Thymus (tissue), 11 donors: ENCODE measurements at regions not wholly inside any gene's neighbourhood (a gene's known extent, or its start where the extent isn't known, plus 50 kb on each side); places are given as distances from the start of the nearest gene placed in this dataset.

Experiments used
- DNase-seq, 9 donors: peaks; one replicate each; pipeline ENCODE4 v3.0.0-alpha.2; 2013; ENCODE audit warnings: low spot score in 9 of 9, low read depth in 6 of 9, missing footprints in 1 of 9
- H3K27ac ChIP-seq, 2 donors: one replicate each; pipeline ENCODE4 v1.5.1; 2013; ENCODE audit warnings: control low read depth in 1 of 2, low read depth in 1 of 2, low read length in 1 of 2, mild to moderate bottlenecking in 1 of 2, moderate library complexity in 1 of 2
- H3K27me3 ChIP-seq, 2 donors: one replicate each; pipeline ENCODE4 v1.5.1; 2013; ENCODE audit warnings: low read length in 1 of 2; ENCODE audit not compliant: control insufficient read depth in 2 of 2, insufficient read depth in 1 of 2
- H3K36me3 ChIP-seq, 2 donors: one replicate each; pipeline ENCODE4 v1.5.1; 2013; ENCODE audit warnings: low read length in 1 of 2, mild to moderate bottlenecking in 1 of 2, moderate library complexity in 1 of 2; ENCODE audit not compliant: control insufficient read depth in 2 of 2, insufficient read depth in 2 of 2
- H3K4me1 ChIP-seq, 2 donors: one replicate each; pipeline ENCODE4 v1.5.1; 2013; ENCODE audit warnings: low read length in 2 of 2; ENCODE audit not compliant: control insufficient read depth in 2 of 2, insufficient read depth in 2 of 2
- H3K4me3 ChIP-seq, 2 donors: one replicate each; pipeline ENCODE4 v1.5.1; 2013; ENCODE audit warnings: low read length in 2 of 2, control low read depth in 1 of 2, mild to moderate bottlenecking in 1 of 2
- H3K9me3 ChIP-seq, 2 donors: one replicate each; pipeline ENCODE4 v1.5.1; 2013; ENCODE audit warnings: low read length in 1 of 2, mild to moderate bottlenecking in 1 of 2; ENCODE audit not compliant: control insufficient read depth in 2 of 2, insufficient read depth in 1 of 2
- WGBS: extraction: QIAGEN DNeasy Blood & Tissue Kit; methylation state at CpG from one replicate; pipeline ENCODE4 v1.1.7; 2013; 5-methylcytosine and 5-hydroxymethylcytosine counted together
- donor health status: healthy.

DNA sequence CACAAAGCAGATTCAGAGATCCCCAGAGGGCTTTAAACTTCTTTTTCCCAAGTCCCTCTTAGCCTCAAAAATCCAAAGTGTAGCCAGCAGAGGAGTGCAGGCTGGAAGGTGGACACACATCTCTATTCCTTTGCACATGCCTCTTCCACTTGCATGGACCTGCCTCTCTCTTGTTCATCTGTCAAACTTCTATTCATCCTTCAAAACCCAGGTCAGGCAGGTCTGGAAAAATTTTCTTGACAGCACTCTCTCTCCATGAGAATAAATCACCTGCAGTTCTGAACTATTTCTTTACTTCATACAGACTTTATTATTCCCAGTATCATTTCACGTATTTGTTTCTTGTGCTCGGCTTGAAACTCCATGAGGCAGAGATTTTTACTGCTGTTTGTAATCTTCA is 127.5 kb downstream of the SS18 start:
- H3K4me1 ChIP-seq = no peaks in the 10 kb centered on the region
- H3K27ac ChIP-seq = no peak overlapping the region
- H3K27me3 ChIP-seq = no peaks in the 10 kb centered on the region
- no peaks in the 10 kb centered on the region for H3K36me3 ChIP-seq
- no peak overlapping the region for H3K4me3 ChIP-seq
- no peak for DNase-seq
- H3K9me3 ChIP-seq = no peaks in the 10 kb centered on the region
- WGBS = 99% methylated on average over 2 of the region's 2 CpGs

DNA sequence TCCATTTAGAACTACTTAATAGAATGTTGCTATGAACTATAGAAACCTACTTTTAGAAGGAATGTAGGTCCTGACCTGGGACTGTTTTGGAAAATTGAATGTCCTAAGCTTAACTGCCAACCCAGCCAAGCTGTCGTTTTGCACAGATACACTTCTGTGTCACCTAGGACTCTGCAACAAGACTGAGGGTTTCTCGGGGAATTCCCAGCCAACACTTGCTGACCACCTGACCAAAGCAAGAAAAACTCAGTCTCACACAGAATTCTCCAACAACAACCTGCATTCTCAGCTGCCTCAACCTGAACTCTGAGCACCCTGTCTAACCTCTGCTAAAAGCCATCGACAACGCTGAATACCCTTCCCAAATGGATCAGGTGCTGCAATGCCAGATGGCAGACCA is 128.2 kb downstream of the SS18 start:
- no peak for DNase-seq
- H3K9me3 ChIP-seq = no peaks in the 10 kb centered on the region
- no peak overlapping the region for H3K4me3 ChIP-seq
- WGBS = 96% methylated on average over 4 of the region's 4 CpGs
- no peak overlapping the region for H3K27ac ChIP-seq
- no peaks in the 10 kb centered on the region for H3K36me3 ChIP-seq
- H3K27me3 ChIP-seq = no peaks in the 10 kb centered on the region
- H3K4me1 ChIP-seq = no peaks in the 10 kb centered on the region

DNA sequence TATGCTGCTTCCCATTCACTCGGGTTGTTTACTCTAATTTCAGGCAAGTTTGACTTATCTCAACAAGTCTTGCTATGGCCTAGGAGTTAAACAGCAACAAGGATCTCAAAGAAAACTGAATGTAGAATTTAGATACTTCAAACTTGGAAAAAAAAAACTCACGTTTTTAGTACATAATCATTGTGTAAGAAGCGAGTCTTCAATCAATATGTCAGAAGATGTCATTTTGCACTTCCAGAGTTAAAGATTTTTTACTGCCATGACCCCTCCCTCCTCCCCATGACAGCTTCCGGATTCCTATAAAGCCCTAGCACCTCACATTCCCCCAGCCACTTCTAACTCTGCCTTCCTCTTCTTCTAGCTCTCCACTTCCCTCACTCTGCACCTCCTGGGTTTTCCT is 133.4 kb downstream of the SS18 start:
- no peak for DNase-seq

DNA sequence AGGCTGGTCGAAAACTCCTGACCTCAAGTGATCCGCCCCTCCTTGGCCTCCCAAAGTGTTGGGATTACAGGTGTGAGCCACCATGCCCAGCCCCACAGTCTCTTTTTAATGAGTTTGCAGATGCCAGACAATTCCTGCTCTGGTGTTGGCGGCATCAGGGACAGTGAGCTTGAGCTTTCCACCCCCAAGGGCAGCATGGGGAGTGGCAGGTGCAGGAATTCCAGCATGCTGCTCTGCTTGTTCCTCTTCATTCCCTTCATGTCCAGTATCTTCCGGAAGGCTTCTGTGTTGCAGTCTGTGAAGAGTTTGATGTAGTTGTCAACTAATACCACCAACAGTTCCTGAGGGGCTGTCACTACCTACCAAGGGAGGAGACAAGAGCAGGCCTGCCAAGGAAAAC is 137.3 kb downstream of the SS18 start:
- Histone ChIP-seq H3K36me3 (no peaks in the 10 kb centered on the region), H3K9me3 (no peaks in the 10 kb centered on the region), H3K4me1 (no peaks in the 10 kb centered on the region), H3K4me3 (no peak overlapping the region), H3K27ac (no peak overlapping the region), H3K27me3 (no peaks in the 10 kb centered on the region)
- no peak for DNase-seq
- 98% methylated on average over 4 of the region's 4 CpGs for WGBS

More for the DNA sequence above, 133.4 kb downstream of the SS18 start:
- Histone ChIP-seq H3K36me3 (no peaks in the 10 kb centered on the region), H3K27me3 (no peaks in the 10 kb centered on the region), H3K27ac (no peak overlapping the region), H3K4me3 (no peak overlapping the region), H3K9me3 (no peaks in the 10 kb centered on the region), H3K4me1 (no peaks in the 10 kb centered on the region)
- 91% methylated on average over 4 of the region's 4 CpGs for WGBS

DNA sequence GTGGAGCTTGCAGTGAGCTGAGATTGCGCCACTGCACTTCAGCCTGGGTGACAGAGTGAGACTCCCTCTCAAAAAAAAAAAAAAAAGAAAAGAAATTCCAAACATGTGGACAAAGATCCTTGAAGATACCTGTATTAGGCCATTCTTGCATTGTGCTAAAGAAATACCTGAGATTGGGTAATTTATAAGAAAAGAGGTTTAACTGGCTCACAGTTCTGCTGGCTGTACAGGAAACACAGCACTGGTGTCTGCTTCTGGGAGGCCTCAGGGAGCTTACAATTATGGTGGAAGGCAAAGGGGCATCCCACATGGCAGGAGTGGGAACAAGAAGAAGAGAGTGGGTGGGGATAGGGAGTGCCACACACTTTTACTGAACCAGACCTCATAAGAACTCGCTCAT is 140.1 kb downstream of the SS18 start:
- 98% methylated on average over 2 of the region's 2 CpGs for WGBS
- no peaks in the 10 kb centered on the region for H3K36me3 ChIP-seq
- H3K9me3 ChIP-seq = no peaks in the 10 kb centered on the region
- H3K4me1 ChIP-seq = no peaks in the 10 kb centered on the region
- no peaks in the 10 kb centered on the region for H3K27me3 ChIP-seq
- DNase-seq = no peak
- no peak overlapping the region for H3K27ac ChIP-seq
- no peak overlapping the region for H3K4me3 ChIP-seq

DNA sequence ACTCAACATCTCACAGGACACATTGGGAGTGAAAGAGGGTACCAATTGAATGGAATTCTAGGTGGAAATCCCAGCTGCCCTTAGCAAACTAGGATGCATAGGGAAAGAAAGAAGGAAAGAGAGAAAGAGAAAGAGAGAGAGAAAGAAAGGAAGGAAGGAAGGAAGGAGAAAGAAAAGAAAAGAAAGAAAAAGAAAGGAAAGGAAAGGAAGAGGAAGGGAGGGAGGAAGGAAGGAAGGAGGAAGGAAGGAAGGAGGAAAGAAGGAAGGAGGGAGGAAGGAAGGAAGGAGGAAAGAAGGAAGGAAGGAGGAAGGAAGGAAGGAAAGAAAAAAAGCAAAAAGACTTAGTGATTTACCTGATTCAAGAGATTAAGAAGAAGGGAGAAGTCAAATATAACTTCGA is 143.9 kb downstream of the SS18 start:
- Histone ChIP-seq H3K4me1 (no peaks in the 10 kb centered on the region), H3K9me3 (no peaks in the 10 kb centered on the region), H3K4me3 (no peak overlapping the region), H3K27ac (no peak overlapping the region), H3K36me3 (no peaks in the 10 kb centered on the region), H3K27me3 (no peaks in the 10 kb centered on the region)
- no peak for DNase-seq
- 91% methylated on average over 1 of the region's 1 CpG for WGBS

DNA sequence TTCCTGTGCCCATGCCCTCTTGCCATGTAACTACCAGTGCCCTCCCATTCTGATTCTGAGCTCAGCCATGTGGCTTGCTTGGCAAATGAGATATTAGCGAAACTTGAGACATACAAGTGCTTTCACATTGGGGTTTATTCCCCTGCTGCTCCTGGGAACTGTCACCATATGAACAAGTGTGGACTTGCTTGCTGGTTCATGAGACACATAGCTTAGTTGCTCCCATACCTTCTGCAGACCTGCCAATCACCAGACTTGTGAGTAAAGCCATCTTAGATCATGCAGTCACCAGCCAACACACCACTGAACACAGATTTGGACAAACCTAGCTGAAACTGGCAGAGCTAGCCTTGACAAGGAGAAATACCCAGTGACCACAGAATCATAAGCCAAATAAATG is 155.1 kb downstream of the SS18 start:
- WGBS = 96% methylated on average over 1 of the region's 1 CpG
- no peak overlapping the region for H3K27ac ChIP-seq
- no peaks in the 10 kb centered on the region for H3K9me3 ChIP-seq
- H3K4me3 ChIP-seq = no peak overlapping the region
- no peaks in the 10 kb centered on the region for H3K4me1 ChIP-seq
- H3K36me3 ChIP-seq = no peaks in the 10 kb centered on the region
- no peak for DNase-seq
- no peaks in the 10 kb centered on the region for H3K27me3 ChIP-seq

DNA sequence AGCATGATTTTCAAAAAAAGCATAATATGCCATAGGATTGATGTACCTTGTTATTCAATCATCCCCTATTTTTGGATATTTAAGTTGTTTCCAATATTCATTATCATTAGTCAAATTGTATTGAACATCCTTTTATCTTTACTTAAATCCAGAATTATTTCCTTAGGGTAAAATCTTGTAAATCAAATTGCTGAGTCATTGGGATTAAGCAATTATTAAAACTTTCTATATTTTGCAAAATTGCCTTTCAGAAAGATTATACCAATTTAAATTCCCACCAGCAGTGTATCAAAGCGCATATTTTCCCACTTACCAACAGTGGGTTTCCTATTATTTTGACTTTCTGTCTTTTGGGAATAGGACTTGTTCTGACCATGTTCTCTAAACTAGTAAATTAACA is 159.3 kb downstream of the SS18 start:
- no peak overlapping the region for H3K4me3 ChIP-seq
- no peaks in the 10 kb centered on the region for H3K4me1 ChIP-seq
- DNase-seq = no peak
- no peaks in the 10 kb centered on the region for H3K36me3 ChIP-seq
- H3K27ac ChIP-seq = no peak overlapping the region
- no peaks in the 10 kb centered on the region for H3K27me3 ChIP-seq
- WGBS = 96% methylated on average over 1 of the region's 1 CpG
- H3K9me3 ChIP-seq = no peaks in the 10 kb centered on the region

DNA sequence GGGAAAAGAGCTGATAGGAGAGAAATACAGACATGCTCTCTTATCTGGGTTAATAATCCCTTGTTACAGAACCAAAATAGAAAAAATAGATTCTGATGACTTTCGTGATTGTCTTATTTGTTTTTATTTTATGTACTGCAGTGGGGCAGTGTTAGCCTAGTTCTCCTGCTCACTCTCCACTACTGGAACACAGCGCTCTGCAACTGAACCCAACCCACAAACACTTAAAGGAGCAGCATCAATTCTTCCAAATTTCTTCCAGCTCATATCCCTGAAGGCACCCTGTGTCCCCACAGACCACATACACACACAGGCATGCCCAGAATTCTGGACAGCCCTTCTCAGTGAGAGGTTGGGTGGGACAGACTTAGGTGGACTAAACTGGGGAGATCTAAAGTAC is 160.6 kb downstream of the SS18 start:
- Histone ChIP-seq H3K9me3 (no peaks in the 10 kb centered on the region), H3K27ac (no peak overlapping the region), H3K4me1 (no peaks in the 10 kb centered on the region), H3K36me3 (no peaks in the 10 kb centered on the region), H3K27me3 (no peaks in the 10 kb centered on the region), H3K4me3 (no peak overlapping the region)
- no peak for DNase-seq
- WGBS = 97% methylated on average over 2 of the region's 2 CpGs

DNA sequence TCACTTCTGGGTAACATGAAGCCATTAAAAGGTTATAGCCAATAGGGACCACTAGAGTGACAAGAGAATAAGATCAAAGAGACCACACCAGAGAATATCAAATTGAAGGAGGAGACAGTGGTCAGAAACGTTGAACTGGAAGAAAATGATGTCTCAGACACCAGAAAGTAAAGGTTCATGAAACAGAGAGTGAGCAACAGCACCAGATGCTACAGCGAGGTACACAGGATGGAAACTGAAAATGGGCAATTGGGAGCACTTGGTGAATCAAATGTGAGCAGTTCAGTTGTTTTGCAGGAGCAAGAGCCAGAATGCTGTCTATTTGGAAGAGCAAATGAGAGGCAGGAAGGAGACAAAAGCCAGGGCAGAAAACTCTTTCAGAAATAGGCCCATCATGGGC is 162.6 kb downstream of the SS18 start:
- WGBS = 59% methylated on average over 2 of the region's 2 CpGs
- no peaks in the 10 kb centered on the region for H3K27me3 ChIP-seq
- no peaks in the 10 kb centered on the region for H3K4me1 ChIP-seq
- no peak for DNase-seq
- no peak overlapping the region for H3K27ac ChIP-seq
- H3K36me3 ChIP-seq = no peaks in the 10 kb centered on the region
- H3K9me3 ChIP-seq = no peaks in the 10 kb centered on the region
- H3K4me3 ChIP-seq = no peak overlapping the region
